GM11168 (cell line): ENCODE measurements at regions not wholly inside any gene's neighbourhood (a gene's known extent, or its start where the extent isn't known, plus 50 kb on each side); places are given as distances from the start of the nearest gene placed in this dataset.
"Not testable (repeated sequence)": the region's sequence is repeated elsewhere in the genome, so short reads cannot be mapped to it uniquely, and the experiment has no call there.

ENCODE experiments used
- in situ Hi-C: fragments of 300-500 bp; cut with MboI; formaldehyde crosslinking; loops from one replicate; pipeline ENCODE4 v1.12.0; 2022; ENCODE audit warnings: low sequenced_read_pairs; ENCODE audit not compliant: unreplicated experiment

DNA sequence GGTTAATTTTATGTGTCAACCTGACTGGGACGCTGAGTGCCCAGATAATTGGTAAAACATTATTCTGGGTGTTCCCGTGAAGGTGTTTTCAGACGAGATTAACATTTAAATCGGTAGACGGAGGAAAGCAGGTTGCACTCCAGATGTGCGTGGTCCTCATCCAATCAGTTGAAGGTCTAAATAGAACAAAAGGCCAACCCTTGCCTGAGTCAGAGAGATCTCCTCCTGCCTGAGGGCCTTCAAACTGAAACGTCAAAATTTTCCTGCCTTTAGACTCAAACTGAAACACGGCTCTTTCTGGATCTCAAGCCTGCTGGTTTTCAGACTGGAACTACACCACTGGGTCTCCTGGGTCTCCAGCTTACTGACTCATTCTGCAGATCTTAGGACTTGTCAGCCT, 70.9 kb downstream of the NPIPA5 start:
- in situ Hi-C loops = not testable (repeated sequence)

DNA sequence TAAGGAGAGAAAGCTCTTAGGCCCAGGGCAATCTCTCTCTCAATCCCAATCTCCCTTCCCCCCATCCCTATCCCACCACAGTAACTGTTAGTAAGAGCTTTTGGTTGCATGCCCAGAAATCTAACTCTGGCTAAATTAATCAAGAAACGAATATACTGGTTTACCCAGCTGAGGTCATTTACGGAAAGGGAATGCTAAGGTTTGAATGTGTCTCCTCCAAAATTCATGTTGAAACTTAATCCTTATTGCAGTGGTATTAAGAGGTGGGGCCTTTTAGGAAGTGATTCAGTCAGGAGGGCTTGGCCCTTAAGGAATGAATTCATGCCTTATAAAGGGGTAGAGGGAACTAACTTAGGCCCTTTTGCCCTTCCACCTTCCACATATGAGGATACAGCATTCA, 72.2 kb downstream of the NPIPA5 start:
- in situ Hi-C loops = not testable (repeated sequence)

DNA sequence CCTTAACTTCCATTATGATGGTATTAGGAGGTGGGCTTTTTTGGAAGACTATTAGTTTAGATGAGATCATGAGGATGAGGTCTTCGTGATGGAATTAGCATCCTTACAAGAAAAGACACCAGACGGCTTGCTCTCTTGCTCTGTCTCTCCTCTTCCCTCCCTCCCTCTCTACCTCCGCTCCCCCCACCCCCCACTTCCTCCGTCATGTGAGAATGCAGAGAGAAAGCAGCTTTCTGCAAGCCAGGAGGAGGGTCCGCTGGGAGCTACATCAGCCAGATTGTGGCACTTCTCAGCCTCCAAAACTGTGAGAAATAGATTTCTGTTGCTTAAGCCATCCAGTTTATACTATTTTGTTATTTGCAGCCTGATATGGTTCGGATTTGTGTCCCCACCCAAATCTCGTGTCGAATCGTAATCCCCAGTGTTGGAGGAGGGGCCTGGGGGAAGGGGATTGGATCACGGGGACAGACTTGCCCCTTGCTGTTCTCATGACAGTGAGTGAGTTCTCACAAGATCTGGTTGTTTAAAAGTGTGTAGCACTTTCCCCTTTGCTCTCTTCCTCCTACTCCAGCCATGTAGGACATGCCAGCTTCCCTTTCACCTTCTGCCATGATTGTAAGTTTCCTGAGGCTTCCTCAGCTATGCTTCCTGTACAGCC, 74.3 kb downstream of the NPIPA5 start:
- in situ Hi-C loops = loop anchor here (5.0 kb wide), 1 partner anchor 1149 kb away; no protein-coding TSS in a partner anchor

DNA sequence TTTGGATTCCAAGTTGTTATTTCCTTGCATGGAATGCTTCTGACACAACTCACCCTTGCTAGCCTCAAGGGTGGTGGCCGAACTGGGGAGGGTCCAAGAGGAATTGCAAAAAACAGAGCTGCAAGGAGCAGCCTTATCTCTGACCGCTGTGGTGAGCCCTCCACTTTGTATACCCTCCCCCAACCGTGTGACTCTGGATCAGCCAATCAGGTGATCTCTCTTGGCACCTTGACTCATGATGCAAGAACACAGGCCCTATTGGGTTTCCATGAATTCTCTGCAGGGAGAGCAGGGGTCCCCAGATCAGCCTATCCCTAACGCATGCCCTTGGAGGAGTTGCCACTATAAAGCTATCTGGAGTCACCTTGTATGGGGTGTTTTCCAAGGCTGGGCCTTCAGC, 81.0 kb downstream of the NPIPA5 start:
- in situ Hi-C loops = not testable (repeated sequence)

DNA sequence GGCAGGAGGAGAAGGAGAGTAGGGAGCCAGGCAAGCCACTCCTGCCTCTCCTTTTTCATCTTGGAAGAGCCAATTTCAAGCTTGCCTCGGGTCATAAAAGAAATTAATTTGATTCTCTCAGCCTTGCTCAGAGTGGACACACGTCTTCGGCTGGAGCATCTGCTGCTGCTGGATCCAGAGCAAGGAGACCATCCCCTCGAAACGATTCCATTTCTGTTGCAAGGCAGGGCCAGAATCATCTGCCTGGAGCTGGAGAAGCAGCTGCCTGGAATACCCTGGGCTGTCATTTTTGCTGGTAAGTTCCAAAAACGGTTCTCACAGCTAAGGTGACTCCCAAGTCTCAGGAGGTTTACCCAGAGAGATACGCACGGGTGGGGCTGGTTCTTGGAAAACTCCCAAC, 103.3 kb downstream of the NPIPA5 start:
- in situ Hi-C loops = not testable (repeated sequence)

DNA sequence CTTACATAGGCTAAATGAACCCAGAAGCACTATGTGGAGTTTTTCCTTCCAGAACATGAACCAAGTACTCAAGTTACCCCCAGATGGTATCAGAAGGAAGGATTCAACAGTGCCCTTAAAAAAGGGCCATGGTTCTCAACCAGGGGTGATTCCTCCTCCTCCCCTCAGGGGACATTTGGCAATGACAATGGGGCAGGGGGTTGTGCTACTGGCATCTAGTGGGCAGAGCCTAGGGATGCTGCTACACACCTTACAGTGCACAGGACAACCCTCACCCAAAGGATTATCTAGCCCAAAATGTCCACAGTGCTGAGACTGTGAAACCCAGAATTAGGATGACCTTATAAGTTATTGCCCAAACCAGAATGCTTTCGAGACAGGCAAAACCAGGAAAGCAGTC, 104.1 kb downstream of the NPIPA5 start:
- in situ Hi-C loops = not testable (repeated sequence)

DNA sequence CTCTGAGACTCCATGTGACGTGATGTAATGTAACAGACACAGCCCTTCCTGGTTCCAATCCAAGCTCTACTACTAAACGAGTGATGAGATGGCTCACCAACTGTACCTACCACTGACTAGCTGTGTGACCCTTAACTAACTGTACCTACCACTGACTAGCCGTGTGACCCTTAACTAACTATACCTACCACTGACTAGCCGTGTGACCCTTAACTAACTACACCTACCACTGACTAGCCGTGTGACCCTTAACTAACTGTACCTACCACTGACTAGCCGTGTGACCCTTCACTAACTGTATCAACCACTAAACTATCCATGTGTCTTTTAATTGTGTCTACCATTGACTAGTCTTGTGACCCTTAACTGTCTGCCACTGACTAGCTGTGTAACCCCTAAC, 111.2 kb downstream of the NPIPA5 start:
- in situ Hi-C loops = not testable (repeated sequence)

DNA sequence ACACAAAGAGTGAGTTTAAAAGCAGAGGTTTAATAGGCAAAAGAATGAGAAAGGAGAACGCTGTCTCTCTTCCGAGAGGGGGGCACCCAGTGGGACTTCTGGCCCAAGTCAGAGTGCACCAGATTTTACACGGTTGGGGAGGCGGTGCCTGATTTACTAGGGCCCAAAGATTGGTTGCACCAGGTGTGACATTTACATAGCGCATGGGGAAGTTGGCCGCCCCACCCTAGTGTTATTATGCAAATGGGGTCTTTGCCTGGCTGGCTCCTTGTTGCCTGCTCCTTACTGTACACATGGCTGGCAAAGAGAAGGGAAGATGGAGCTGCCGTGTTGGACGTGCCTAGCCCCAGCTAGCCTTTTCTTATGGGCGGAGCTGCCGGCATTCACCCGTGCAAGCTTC, 115.9 kb downstream of the NPIPA5 start:
- in situ Hi-C loops = not testable (repeated sequence)

DNA sequence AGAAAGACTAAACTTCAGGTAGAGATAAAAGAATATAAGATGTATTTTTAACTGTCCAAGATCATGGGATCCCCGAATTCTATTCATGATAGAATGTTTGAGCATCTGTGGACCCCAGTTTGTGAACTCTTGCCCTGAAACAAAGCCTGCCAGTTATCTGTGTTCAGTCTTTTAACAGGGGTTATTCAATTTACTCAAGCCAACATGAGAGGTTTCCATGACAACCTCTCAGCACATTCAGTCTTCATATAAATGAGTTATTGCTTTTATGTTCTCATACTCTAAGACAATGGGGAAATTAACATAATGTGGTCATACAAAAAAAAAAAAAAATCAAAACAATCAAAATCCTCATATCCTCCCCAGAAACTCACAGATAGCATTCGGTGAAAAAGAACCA, 130.1 kb downstream of the NPIPA5 start:
- in situ Hi-C loops = not testable (repeated sequence)

DNA sequence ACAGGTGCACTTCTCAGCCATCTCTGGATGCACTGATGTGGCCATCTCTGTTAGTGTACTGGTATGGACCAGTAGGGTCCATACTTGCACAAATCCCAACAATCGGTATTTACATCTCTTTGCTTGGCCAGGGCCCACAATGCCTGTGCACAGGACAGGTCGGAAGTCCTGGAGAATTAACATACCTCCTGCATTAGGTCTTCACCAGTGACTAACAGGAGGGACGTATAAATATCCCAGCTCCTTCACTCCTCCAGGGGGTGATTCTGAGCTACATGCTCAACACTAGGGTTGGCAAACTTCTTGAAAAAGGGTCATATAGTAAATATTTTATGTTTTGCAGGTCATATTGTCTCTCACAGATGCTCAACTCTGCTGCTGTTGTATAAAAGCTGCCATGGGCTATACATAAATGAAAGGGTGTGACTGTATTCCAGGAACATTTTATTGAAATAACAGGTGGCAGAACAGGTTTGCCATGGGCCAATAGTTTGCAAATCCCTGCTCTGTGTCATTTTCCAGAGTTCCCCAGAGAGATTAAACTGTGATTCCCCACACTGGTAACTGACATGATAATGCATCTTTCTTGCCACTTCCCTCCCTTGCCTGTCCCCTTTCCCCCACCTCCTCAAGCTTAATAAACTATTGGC, 141.3 kb downstream of the NPIPA5 start:
- in situ Hi-C loops = not testable (repeated sequence)

DNA sequence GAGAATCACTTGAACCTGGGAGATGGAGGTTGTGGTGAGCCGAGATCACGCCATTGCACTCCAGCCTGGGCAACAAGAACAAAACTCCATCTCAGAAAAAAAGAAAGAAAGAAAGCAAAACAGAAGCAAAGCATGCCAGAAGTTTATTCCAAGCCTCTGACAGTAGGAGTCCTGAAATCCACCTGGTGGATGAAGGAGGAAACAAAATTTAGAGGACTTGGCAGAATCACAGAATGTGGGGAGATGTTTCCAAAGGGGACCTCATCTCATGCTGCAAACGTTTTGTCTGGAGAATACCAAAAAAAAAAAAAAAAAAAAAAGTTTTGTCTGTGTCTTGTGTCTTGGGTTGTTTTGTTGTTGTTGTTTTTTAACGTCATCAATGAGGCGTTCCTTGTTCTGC, 141.1 kb upstream of the RRN3 start:
- in situ Hi-C loops = not testable (repeated sequence)

DNA sequence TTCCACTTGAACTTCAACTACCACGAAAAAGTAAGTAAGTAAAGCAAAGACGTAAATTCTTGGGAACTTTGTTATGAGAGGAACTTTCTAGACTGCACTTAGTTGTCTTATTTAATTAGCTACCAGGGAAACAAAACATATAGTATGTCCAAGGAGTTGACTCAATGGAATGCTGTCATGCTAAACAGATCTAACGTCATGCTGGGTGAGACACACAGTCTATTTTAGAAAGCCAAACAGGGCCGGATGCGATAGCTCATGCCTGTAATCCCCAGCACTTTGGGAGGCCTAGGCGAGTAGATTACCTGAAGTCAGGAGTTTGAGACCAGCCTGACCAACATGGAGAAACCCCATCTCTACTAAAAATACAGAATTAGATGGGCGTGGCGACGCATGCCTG, 140.6 kb upstream of the RRN3 start:
- in situ Hi-C loops = not testable (repeated sequence)

DNA sequence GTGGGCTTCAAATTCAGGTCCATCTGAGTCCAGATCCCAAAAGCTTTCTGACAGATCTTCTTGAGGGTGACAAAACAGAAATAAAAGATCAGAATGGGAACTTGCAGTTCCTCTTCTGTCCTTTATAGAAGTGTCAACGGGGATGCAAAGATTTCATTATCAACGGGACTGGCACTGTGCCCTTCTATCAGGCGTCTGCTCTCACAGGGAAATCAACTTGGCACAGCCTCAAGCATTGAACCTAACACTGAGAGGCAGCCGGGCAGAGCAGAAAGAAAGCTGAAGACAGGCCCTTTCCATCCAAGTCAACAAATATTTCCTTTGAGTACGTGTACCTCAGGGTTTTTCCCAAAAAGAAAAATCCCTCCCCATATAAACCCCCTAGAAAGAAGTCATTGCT, 136.4 kb upstream of the RRN3 start:
- in situ Hi-C loops = not testable (repeated sequence)

DNA sequence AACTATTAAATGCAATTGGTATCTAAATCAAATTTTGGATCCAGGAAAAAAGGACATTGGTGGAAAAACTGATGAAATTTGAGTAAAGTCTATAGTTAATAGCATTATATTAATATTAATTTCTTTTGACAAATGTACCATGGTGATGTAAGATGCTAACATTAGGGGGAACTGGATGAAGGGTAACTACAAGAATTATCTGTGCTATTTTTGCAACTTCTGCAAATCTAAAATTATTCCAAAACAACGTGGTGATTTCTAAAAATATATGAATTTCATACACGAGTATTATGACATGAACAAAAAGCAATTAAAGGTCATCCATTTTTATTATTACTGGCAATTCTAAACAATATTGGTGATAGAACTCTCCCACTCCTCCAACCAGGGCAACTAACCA, 135.6 kb upstream of the RRN3 start:
- in situ Hi-C loops = not testable (repeated sequence)

DNA sequence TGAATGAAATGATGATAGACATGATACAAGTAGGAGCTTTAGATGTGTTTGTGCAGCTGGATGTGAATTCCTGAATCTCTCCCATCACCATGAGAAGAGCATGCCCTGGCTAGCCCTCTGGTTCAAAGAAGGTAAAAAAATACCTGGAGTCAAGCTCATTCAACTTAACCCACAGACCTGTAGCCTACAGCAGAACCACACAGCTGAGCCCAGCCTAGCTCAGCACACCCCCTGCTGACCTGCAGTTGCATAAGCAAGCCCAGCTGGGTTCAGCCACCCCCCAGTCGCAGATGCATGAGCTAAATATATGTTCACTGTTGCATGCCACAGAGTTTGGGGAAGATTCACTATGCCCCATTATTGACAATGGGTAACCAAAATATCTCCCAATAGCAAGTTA, 130.6 kb upstream of the RRN3 start:
- in situ Hi-C loops = not testable (repeated sequence)

DNA sequence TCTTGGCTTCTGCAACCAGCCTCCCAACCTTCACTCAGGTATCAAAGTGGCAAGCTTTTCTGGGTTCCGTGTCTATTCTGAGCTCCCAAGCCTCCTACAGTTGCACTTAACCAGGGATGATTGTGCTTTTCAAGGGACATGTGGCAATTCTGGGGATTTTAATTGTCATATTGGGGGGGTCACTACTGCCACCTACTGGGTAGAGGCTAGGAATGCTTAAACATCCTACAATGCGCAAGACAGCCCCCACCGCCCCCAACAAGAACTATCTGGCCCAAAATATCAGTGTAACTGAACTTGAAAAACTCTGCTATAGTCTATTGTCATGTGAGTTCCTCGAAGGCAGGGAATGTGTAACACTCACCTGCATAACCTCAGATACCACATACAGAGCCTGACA, 129.3 kb upstream of the RRN3 start:
- in situ Hi-C loops = not testable (repeated sequence)

DNA sequence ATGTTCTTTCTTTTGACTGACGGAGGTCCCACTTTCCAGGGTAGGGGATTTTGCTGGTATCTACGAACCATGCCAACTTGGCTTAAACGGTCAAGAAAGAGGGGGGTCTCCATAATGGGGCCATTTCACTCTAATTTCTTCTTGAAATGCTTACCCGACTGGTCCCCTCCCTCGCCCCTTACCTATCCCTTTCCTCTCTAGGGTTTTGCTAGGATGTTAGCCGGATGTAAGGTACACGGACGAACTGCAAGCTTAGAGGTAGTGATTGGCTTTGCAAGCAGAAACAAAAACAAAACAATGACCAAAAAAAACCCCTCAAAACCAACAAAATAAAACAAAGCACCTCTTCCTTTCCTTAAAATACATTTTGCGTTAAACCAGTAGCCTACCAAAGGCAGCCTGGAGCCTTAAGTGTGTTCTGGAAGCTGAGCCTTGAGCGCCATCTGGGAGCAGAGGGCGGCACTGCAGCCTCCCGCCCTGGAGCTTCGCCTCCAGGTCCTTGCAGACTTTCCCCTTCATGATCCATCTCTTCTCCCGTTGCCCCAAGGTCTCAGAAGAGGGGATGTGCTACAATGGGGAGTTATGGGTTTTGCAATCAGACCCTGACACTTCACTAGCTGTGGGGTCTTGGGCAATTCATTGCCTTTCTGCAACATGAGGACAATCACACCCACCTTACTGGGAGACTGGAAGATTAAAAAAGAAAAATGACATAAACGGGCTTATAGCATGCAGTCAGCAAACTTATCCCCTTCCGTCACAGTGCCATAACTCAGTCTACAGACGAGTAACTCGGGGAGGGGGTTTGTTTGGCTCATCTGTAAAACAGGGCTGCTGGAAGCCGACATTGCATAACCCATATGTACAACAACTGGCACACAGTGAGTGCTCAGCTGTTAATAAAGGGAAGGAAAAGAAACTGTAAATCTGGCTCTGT, 125.9 kb upstream of the RRN3 start:
- in situ Hi-C loops = not testable (repeated sequence)

DNA sequence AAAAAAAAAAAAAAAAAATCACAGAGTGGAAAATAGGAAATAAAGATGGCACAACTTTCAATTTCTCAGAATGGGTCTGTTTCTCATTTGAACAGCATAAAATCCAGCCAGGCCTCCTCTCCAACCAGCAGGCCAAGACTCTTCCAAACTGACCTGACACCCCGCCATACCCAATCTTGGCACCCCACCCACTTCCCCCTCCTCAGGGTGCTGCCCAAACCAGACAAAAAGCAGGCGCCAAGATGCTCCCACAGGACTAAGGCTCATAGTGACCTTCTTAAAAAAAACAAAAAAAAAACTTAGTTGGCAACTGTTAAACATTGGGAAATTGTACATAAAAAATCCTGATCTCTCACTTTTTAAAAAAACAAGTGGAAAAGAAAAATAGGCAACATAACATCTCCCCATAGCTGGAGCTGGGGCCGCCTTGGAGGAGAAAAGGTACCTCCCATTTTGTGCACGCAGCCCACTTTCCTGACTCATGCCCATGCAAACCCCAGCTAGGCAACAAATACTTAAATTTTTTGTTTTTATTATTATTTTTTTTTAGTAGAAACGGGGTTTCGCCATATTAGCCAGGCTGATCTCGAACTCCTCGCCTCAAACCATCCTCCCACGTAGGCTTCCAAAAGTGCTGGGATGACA, 124.9 kb upstream of the RRN3 start:
- in situ Hi-C loops = not testable (repeated sequence)

DNA sequence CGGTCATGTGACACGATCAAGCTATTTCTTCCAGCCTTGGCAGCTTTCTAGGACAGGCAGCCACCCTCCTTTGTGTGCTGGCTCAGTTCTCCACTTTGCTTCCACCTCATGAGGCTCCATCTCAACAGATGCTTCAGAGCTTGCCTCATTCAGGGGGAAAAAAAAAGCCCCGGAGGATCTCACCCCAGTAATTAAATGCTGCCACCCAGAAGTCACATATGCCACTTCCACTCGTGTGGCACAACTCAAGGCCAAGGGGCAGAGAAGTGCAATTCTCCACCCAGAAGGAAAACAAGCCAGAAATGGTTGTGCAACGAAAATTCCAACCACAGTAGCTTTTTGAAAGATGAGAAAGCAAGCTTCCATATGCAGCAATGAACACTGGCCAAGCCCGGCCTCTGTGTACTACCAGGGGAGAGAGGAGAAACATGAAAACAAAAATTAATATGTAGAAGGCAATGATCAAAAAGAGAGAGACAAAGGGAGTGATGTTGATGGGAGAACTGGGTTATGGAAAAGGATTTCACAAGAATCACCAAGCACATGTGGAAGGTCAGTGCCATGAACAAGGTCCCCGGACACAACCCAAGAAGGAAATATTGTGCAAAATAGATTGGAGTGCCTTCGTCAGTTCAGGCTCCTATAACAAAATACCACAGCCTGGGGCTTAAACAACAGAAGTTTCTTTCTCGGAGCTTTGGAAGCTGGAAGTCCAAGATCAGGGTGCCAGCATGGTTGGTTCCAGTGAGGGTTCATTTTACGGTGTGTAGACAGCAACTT, 113.3 kb upstream of the RRN3 start:
- in situ Hi-C loops = not testable (repeated sequence)

DNA sequence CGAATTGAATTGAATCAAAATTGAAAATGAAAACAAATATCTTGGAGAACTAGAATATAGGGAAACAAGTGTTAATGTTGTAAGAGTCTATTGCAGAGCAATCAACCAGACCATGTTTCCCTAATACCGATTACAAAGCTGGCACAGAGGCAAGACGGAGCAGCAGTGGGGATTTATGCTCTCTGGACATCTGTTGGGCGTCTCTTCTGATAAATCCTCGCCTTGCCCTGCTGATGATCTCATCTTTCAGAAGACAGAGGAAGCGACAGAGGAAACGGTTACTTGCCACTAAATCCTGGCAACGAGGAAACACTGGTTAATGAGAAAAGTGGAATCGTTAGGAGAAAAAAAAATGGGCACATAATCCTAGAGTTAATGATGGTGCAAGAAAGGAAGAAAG, 112.4 kb upstream of the RRN3 start:
- in situ Hi-C loops = not testable (repeated sequence)
